ENCODE measurements at regions not wholly inside any gene's neighbourhood (a gene's known extent, or its start where the extent isn't known, plus 50 kb on each side); places are given as distances from the start of the nearest gene placed in this dataset.

DNA sequence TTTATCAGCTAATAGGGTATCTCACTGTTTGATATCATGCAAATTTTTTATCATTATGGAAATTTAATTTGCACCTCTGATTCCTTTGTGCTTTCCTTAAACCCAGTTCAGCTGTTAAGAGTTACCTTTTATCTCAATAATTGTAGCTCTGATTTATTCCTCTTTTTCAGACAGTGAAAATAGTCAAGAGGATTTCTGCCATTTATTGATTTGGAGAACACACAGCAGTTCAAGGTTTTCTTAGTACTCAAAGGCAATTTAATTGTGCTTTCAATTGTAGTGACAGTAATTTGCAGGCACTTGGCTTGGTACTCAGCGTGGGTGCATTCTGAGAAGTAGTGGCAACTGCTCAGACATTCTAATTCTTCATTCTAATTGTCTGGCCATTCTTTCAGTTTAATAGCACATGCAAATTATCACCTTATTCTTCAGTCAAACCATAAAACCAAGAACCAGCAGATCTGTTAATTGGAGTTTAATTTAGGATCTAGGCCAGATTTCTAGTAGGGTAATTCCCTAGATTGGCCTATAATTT, 709.3 kb downstream of the RPS29 start:
- H3K27me3 ChIP-seq (ENCODE audit: insufficient read depth, low read length) = no peaks in the 10 kb centered on the region
- no peaks in the 10 kb centered on the region for H3K4me1 ChIP-seq (ENCODE audit: insufficient read depth, low read length)
- H2AFZ ChIP-seq (ENCODE audit: low read depth, low read length) = no peak overlapping the region
- no peaks in the 10 kb centered on the region for H3K36me3 ChIP-seq (ENCODE audit: insufficient read depth, low read length)
- no peaks in the 10 kb centered on the region for H3K9me3 ChIP-seq (ENCODE audit: low read length)
- H3K4me3 ChIP-seq (ENCODE audit: low read length) = no peak overlapping the region

DNA sequence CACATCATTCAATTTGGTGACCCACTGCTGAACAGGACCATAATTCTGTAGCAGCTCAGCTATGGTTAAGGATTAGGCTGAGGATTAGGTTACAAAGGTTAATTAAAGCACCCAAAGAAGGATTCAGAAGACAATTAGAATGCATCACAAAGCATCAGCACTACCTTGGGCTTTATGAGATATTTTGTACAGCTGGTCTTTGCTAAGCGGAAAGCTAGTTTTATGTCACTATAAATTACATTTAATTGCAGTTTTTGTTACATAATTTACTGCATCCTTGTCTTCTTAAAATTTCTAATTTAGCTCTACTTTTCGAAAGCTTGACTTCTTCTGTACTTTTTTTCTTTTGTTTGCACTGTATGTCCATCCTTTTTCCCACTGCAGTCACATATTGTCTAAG, 711.5 kb downstream of the RPS29 start:
- no peak overlapping the region for H3K4me3 ChIP-seq (ENCODE audit: low read length)
- H3K36me3 ChIP-seq (ENCODE audit: insufficient read depth, low read length) = no peaks in the 10 kb centered on the region
- H3K4me1 ChIP-seq (ENCODE audit: insufficient read depth, low read length) = no peaks in the 10 kb centered on the region
- H2AFZ ChIP-seq (ENCODE audit: low read depth, low read length) = no peak overlapping the region
- no peaks in the 10 kb centered on the region for H3K9me3 ChIP-seq (ENCODE audit: low read length)
- no peaks in the 10 kb centered on the region for H3K27me3 ChIP-seq (ENCODE audit: insufficient read depth, low read length)

DNA sequence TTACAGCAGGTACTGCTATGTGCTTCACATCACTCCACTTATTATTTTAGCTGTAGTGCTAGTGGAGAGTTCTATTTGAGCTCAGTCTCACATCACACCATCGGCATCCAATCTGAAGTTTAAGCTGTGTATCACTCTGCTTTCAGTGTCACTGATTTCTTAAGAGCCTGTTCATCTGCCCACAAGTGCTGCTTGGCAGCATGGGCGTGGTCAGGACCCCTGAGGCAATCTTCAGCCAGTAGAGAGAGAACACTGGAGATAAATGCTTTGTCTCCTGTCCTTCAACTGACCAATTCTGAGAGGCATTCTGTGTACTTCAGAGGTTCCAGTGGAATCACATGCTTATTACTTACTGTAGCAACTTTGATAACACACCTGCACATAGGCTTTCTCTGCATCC, 728.8 kb downstream of the RPS29 start:
- Histone ChIP-seq H3K4me1 (ENCODE audit: insufficient read depth, low read length) (no peaks in the 10 kb centered on the region), H3K9me3 (ENCODE audit: low read length) (no peaks in the 10 kb centered on the region), H2AFZ (ENCODE audit: low read depth, low read length) (no peak overlapping the region), H3K36me3 (ENCODE audit: insufficient read depth, low read length) (no peaks in the 10 kb centered on the region), H3K4me3 (ENCODE audit: low read length) (no peak overlapping the region), H3K27me3 (ENCODE audit: insufficient read depth, low read length) (no peaks in the 10 kb centered on the region)

DNA sequence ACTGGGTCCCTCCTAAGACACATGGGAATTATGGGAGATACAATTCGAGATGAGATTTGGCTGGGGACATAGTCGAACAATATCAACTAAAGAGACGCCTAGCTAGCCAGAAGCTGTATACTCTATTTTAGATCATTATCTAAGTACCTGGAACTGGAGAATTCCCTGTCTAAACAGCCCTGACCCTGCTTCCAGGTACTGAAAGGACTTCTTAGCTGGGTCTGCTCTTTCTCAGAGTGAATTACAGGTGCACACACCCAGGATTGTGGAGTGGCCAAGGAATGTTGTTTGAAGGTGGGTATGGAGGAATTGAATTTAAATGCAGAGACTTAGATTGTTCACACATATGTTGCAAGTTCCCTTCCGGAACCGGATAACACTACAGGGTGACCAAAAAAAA, 733.0 kb downstream of the RPS29 start:
- Histone ChIP-seq H3K27me3 (ENCODE audit: insufficient read depth, low read length) (no peaks in the 10 kb centered on the region), H2AFZ (ENCODE audit: low read depth, low read length) (no peak overlapping the region), H3K36me3 (ENCODE audit: insufficient read depth, low read length) (no peaks in the 10 kb centered on the region), H3K9me3 (ENCODE audit: low read length) (no peaks in the 10 kb centered on the region), H3K4me1 (ENCODE audit: insufficient read depth, low read length) (no peaks in the 10 kb centered on the region), H3K4me3 (ENCODE audit: low read length) (no peak overlapping the region)

DNA sequence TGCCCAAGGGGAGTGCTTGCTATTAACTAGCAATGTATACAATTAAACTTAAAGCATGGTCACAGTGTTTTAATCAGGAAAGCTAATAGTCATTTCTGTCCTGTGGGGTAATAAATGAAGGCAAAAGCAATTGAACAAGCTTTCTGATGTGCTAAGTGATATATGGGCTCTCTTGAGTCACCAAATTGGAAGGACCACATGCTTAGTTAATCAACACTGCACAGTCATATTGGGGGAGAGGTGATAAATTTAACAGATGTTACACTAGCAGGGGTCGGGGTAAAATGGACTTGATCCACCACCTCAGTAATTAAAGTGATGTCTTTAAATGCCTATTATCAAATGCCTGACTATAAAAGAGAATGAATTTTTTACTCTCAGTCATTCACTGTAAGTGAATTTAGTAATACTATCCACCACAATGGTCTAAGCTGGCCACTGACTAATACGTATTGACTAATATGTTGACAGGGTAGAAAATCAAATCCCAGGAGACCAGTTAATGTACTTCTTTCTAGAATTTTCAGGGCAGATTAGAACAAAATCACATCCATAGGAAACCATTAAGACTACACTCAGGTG, 736.3 kb downstream of the RPS29 start:
- Histone ChIP-seq H2AFZ (ENCODE audit: low read depth, low read length) (no peak overlapping the region), H3K4me3 (ENCODE audit: low read length) (no peak overlapping the region), H3K9me3 (ENCODE audit: low read length) (no peaks in the 10 kb centered on the region), H3K27me3 (ENCODE audit: insufficient read depth, low read length) (no peaks in the 10 kb centered on the region), H3K36me3 (ENCODE audit: insufficient read depth, low read length) (no peaks in the 10 kb centered on the region), H3K4me1 (ENCODE audit: insufficient read depth, low read length) (no peaks in the 10 kb centered on the region)

DNA sequence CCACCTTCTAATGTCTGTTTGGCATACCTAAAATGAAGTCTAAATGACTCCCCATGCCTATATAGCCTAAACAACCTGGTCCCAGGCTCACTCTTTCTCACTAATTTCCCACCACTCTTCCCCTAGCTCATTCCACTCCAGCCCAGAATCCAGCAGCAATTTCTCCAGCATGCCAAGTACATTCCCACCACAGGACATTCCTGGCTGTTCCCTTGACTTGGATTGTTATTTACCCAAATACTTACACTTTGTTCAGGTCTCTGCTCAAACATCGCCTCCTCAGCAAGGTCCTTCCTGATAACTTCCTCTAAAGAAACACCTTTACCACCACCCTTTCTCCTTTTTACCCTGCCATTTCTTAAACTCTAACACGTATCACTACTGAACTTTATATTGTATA, 743.4 kb downstream of the RPS29 start:
- no peaks in the 10 kb centered on the region for H3K9me3 ChIP-seq (ENCODE audit: low read length)
- no peaks in the 10 kb centered on the region for H3K4me1 ChIP-seq (ENCODE audit: insufficient read depth, low read length)
- no peaks in the 10 kb centered on the region for H3K36me3 ChIP-seq (ENCODE audit: insufficient read depth, low read length)
- H3K27me3 ChIP-seq (ENCODE audit: insufficient read depth, low read length) = no peaks in the 10 kb centered on the region
- no peak overlapping the region for H2AFZ ChIP-seq (ENCODE audit: low read depth, low read length)
- H3K4me3 ChIP-seq (ENCODE audit: low read length) = no peak overlapping the region

DNA sequence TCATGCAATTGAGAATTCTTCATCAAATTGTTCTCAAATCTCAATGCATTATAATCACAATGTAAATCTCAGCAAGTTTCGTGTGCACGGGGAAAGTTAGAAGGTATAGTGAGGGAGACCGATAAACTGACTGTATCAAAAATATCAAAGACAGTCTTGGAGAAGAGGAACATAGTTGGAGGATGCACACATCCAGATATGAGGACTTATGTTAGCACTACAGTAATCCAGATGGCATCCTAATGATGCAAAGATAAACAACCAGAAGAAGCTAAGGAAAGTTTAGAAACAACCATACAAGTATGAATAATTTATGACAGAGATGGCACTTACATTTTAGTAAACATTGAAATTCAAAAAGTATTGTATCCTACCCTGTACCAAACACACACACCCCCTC, 760.1 kb downstream of the RPS29 start:
- no peaks in the 10 kb centered on the region for H3K36me3 ChIP-seq (ENCODE audit: insufficient read depth, low read length)
- H3K4me1 ChIP-seq (ENCODE audit: insufficient read depth, low read length) = no peaks in the 10 kb centered on the region
- no peaks in the 10 kb centered on the region for H3K27me3 ChIP-seq (ENCODE audit: insufficient read depth, low read length)

DNA sequence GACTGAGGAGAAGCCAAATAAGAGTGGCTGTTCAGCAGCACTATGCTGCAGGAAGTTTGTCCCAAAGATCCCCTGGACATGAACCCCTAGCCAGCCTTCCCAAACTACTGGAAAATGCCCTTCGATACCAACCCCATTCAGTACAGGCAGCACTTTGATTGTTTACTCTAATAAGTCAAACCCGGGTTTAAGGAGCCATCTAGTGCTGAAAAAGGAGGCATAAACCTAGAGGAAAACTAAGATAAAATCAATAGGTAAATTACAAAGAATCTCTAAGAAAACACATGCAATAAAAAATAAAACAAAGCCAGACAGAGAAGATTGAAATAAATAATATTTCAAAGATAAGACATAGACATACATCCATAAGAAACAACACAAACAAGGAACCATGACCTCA, 771.6 kb downstream of the RPS29 start:
- H3K4me3 ChIP-seq (ENCODE audit: low read length) = no peak overlapping the region
- no peak overlapping the region for H2AFZ ChIP-seq (ENCODE audit: low read depth, low read length)
- H3K36me3 ChIP-seq (ENCODE audit: insufficient read depth, low read length) = no peaks in the 10 kb centered on the region
- no peaks in the 10 kb centered on the region for H3K9me3 ChIP-seq (ENCODE audit: low read length)
- no peaks in the 10 kb centered on the region for H3K27me3 ChIP-seq (ENCODE audit: insufficient read depth, low read length)
- no peaks in the 10 kb centered on the region for H3K4me1 ChIP-seq (ENCODE audit: insufficient read depth, low read length)

More for the DNA sequence above, 760.1 kb downstream of the RPS29 start:
- H2AFZ ChIP-seq (ENCODE audit: low read depth, low read length) = no peak overlapping the region
- no peaks in the 10 kb centered on the region for H3K9me3 ChIP-seq (ENCODE audit: low read length)
- no peak overlapping the region for H3K4me3 ChIP-seq (ENCODE audit: low read length)

DNA sequence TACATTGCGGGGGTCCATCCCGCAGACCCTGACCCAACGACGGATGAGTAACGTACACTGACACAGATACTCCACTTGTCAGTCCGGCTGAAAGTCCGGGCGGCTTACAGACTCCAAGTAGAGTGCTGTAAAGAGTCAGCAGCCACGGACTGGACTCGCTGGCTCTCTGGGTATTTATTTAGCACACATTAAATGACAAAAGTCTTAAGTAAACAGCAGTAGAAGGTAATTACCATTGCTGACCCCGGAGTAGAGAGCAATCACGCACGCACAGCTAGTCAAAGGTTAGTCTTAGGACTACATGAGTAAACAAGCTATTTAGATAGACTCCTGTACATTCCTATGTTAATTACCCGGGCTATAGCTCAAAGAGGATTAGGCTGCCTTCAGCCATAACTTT, 780.9 kb downstream of the RPS29 start:
- H3K27me3 ChIP-seq (ENCODE audit: insufficient read depth, low read length) = no peaks in the 10 kb centered on the region

DNA sequence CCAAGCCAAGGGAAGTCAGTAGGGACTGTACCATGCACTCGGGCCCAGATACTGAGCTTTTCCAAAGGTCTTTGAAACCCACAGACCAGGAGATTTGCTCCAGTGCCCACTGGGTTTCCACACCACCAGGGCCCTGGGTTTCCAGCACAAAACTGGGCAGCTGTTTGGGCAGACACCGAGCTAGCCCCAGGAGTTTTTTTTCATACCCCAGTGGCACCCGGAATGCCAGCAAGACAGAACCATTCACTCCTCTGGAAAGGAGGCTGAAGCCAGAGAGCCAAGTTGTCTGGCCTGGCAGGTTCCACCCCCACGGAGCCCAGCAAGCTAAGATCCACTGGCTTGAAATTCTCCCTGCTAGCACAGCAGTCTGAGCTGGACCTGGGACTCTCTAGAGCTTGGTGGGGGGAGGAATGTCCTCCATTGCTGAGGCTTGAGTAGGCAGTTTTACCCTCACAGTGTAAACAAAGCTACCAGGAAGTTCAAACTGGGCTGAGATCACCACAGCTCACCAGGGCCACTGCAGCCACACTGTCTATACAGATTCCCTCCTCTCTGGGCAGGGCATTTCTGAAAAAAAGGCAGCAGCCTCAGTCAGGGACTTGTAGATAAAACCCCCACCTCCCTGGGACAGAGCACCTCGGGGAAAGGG, 793.7 kb downstream of the RPS29 start:
- H3K9me3 ChIP-seq (ENCODE audit: low read length) = no peaks in the 10 kb centered on the region
- no peaks in the 10 kb centered on the region for H3K36me3 ChIP-seq (ENCODE audit: insufficient read depth, low read length)
- no peaks in the 10 kb centered on the region for H3K27me3 ChIP-seq (ENCODE audit: insufficient read depth, low read length)
- no peak overlapping the region for H2AFZ ChIP-seq (ENCODE audit: low read depth, low read length)
- H3K4me3 ChIP-seq (ENCODE audit: low read length) = no peak overlapping the region
- H3K4me1 ChIP-seq (ENCODE audit: insufficient read depth, low read length) = no peaks in the 10 kb centered on the region

More for the DNA sequence above, 780.9 kb downstream of the RPS29 start:
- Histone ChIP-seq H3K4me1 (ENCODE audit: insufficient read depth, low read length) (no peaks in the 10 kb centered on the region), H3K36me3 (ENCODE audit: insufficient read depth, low read length) (no peaks in the 10 kb centered on the region), H3K4me3 (ENCODE audit: low read length) (no peak overlapping the region), H3K9me3 (ENCODE audit: low read length) (no peaks in the 10 kb centered on the region), H2AFZ (ENCODE audit: low read depth, low read length) (no peak overlapping the region)

DNA sequence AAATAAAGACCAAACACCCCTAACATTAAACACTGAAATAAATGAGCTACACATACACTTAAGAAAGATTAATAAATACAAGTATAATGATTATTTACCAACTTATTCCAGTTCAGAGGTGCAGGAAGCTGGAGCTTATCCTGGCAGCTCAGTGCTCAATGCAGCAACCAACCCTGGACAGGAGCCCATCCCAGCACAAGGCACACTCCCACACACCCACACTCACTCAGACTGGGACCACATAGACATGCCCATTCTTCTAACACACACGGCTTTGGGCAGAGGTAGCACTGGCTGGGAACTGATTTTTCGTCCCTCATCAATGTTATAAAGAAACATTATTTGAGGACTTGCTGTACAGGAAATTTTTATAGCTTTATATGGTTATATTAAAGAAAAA, 797.4 kb downstream of the RPS29 start:
- Histone ChIP-seq H3K4me3 (ENCODE audit: low read length) (no peak overlapping the region), H3K27me3 (ENCODE audit: insufficient read depth, low read length) (no peaks in the 10 kb centered on the region), H2AFZ (ENCODE audit: low read depth, low read length) (no peak overlapping the region), H3K9me3 (ENCODE audit: low read length) (no peaks in the 10 kb centered on the region), H3K36me3 (ENCODE audit: insufficient read depth, low read length) (no peaks in the 10 kb centered on the region), H3K4me1 (ENCODE audit: insufficient read depth, low read length) (no peaks in the 10 kb centered on the region)

DNA sequence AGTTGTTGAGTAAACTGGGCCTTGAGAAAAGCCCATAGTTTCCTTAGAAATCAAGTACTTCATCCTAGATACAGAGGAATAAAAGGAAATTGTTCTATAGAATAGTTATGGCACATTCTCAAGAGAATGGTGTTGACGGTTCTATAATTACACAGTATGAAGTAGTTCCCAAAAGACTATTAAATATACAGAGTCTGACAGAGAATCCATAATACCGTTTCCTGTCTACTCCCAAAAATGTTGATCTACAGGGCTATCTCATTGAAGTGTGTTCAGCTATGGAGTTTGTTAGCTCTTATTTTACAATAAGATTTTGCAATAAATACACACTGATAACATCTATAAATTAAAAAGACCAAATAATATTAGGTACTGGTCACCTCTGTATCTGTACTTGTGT, 799.7 kb downstream of the RPS29 start:
- H3K4me3 ChIP-seq (ENCODE audit: low read length) = no peak overlapping the region
- H3K9me3 ChIP-seq (ENCODE audit: low read length) = no peaks in the 10 kb centered on the region
- H2AFZ ChIP-seq (ENCODE audit: low read depth, low read length) = no peak overlapping the region
- H3K27me3 ChIP-seq (ENCODE audit: insufficient read depth, low read length) = no peaks in the 10 kb centered on the region
- H3K4me1 ChIP-seq (ENCODE audit: insufficient read depth, low read length) = no peaks in the 10 kb centered on the region
- no peaks in the 10 kb centered on the region for H3K36me3 ChIP-seq (ENCODE audit: insufficient read depth, low read length)

DNA sequence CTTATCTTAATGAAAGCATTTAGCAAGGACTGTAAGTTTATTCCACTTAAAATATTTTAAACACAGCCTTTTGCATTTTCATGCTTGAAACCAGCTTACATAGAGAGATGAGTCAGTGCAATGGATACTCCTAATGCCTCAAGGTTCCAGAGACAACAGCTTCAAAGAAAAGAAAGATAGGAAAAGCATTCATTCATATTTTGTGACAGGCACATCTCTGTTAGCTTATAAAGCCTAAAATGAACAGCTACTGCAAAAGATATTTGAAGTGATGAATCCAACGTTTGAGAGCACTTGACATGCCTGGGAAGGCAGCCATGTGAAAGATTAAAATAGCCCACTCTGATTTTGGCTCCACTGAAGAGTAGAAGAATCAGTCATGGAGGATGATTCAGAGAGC, 814.5 kb downstream of the RPS29 start:
- H3K36me3 ChIP-seq (ENCODE audit: insufficient read depth, low read length) = no peaks in the 10 kb centered on the region
- H3K4me3 ChIP-seq (ENCODE audit: low read length) = no peak overlapping the region
- H3K4me1 ChIP-seq (ENCODE audit: insufficient read depth, low read length) = no peaks in the 10 kb centered on the region
- H3K9me3 ChIP-seq (ENCODE audit: low read length) = no peaks in the 10 kb centered on the region
- no peaks in the 10 kb centered on the region for H3K27me3 ChIP-seq (ENCODE audit: insufficient read depth, low read length)
- no peak overlapping the region for H2AFZ ChIP-seq (ENCODE audit: low read depth, low read length)

DNA sequence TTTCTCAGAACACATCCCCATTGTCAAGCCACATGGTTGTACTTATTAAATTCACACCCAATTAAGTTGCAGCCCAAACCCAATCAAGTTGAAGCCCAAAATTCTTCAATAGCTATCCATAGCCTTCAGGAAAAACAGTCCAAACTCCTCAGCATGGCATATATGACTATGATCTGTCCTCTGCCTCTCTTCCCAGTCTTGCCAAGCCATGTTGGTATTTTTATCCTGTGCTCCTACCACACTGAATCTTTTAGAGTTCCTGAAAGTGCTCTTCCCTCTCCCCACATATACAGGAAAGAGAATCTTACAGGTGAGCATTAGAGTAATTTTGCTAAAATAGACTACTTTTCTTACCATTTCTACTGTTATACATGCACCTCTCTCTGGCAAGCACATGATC, 834.9 kb downstream of the RPS29 start:
- H2AFZ ChIP-seq (ENCODE audit: low read depth, low read length) = no peak overlapping the region
- no peaks in the 10 kb centered on the region for H3K27me3 ChIP-seq (ENCODE audit: insufficient read depth, low read length)
- H3K4me1 ChIP-seq (ENCODE audit: insufficient read depth, low read length) = peaks cover 16% of the 10 kb centered on the region
- no peaks in the 10 kb centered on the region for H3K36me3 ChIP-seq (ENCODE audit: insufficient read depth, low read length)
- H3K9me3 ChIP-seq (ENCODE audit: low read length) = no peaks in the 10 kb centered on the region
- H3K4me3 ChIP-seq (ENCODE audit: low read length) = no peak overlapping the region

All from neuron (in vitro differentiated cells).